IgD-negative memory B cell (primary cell): ENCODE measurements at regions not wholly inside any gene's neighbourhood (a gene's known extent, or its start where the extent isn't known, plus 50 kb on each side); places are given as distances from the start of the nearest gene placed in this dataset.
A peak's percentile ranks its signal among the peaks of the same experiment; 100 is the strongest.
"Not testable (repeated sequence)": the region's sequence is repeated elsewhere in the genome, so short reads cannot be mapped to it uniquely, and the experiment has no call there.

ENCODE experiments used
- H3K27ac Mint-ChIP-seq, 3 donors: one replicate each; pipeline ENCODE4 v1.8.0; 2020 to 2022; ENCODE audit warnings: mild to moderate bottlenecking in 3 of 3, mixed read lengths in 3 of 3, moderate library complexity in 1 of 3
- H3K27me3 Mint-ChIP-seq: one replicate; pipeline ENCODE4 v1.8.0; 2021; ENCODE audit warnings: mixed read lengths
- H3K36me3 Mint-ChIP-seq: one replicate; pipeline ENCODE4 v1.8.0; 2020; ENCODE audit warnings: mild to moderate bottlenecking, mixed read lengths
- H3K4me1 Mint-ChIP-seq, 3 donors: one replicate each; pipeline ENCODE4 v1.8.0; 2020 to 2022; ENCODE audit warnings: mixed read lengths in 3 of 3, mild to moderate bottlenecking in 1 of 3
- H3K4me3 Mint-ChIP-seq, 4 donors: one replicate each; pipeline ENCODE4 v1.8.0; 2020 to 2022; ENCODE audit warnings: mild to moderate bottlenecking in 4 of 4, mixed read lengths in 4 of 4, moderate library complexity in 3 of 4
- H3K9me3 Mint-ChIP-seq, 3 donors: one replicate each; pipeline ENCODE4 v1.8.0; 2020 to 2021; ENCODE audit warnings: mixed read lengths in 3 of 3, mild to moderate bottlenecking in 1 of 3

DNA sequence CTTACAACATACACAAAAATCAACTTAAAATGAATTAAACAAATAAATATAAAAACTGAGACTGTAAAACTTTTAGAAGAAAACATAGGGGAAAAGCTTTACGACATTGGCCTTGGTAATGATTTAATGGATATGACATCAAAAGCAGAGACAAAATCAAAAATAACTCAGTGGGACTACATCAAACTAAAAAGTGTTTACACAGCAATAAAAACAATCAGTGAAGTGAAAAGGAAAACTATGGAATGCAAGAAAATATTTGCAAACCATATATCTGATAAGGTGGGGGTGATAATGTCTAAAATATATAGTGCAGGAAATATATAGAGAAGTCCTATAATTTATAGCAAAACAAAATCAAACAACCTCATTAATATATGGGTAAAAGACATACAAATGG lies 364.4 kb upstream of the INTU start:
- Mint-ChIP-seq H3K4me1 (no peaks in the 10 kb centered on the region), H3K27ac (no peak overlapping the region), H3K36me3 (no peaks in the 10 kb centered on the region), H3K27me3 (no peaks in the 10 kb centered on the region), H3K9me3 (peaks cover 0 to 6% (median 0%) of the 10 kb centered on the region in 3 donors), H3K4me3 (no peak overlapping the region)

GRCh38 chr4:127277023-127277422 lies 355.7 kb upstream of the INTU start:
- H3K36me3 Mint-ChIP-seq, H3K27ac Mint-ChIP-seq, H3K4me3 Mint-ChIP-seq, H3K4me1 Mint-ChIP-seq, H3K27me3 Mint-ChIP-seq: not testable (repeated sequence)
- H3K9me3 Mint-ChIP-seq, result peaks cover 5 to 11% (median 7%) of the 10 kb centered on the region in 3 donors

DNA sequence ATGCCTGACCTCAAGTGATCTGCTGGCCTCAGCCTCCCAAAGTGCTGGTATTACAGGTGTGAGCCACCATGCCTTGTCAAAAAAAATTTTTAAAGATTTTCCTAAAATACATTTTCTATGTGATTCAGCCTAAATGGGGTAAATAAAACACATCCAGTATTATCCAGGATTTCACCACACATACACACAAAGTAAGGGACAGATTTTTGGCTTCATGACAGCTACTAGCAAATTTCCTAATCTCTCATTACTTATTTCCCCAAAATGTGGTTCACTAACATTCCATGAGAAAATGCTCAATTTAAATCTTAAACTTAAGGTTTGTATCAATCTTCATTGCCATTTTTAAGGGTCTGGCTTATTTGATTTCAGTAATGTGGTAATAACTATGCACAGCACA lies 348.5 kb upstream of the INTU start:
- Mint-ChIP-seq H3K4me3 (no peak overlapping the region), H3K36me3 (no peaks in the 10 kb centered on the region), H3K27me3 (no peaks in the 10 kb centered on the region), H3K9me3 (peaks cover under 1 to 7% (median 2%) of the 10 kb centered on the region in 3 donors), H3K4me1 (no peaks in the 10 kb centered on the region), H3K27ac (no peak overlapping the region)

- Mint-ChIP-seq H3K9me3 (peaks cover 6 to 19% (median 12%) of the 10 kb centered on the region in 3 donors), H3K4me1 (no peaks in the 10 kb centered on the region), H3K27ac (no peak overlapping the region), H3K4me3 (no peak overlapping the region), H3K27me3 (no peaks in the 10 kb centered on the region), H3K36me3 (no peaks in the 10 kb centered on the region)
These were observed 341.4 kb upstream of the INTU start for GRCh38 chr4:127291316-127291715.

DNA sequence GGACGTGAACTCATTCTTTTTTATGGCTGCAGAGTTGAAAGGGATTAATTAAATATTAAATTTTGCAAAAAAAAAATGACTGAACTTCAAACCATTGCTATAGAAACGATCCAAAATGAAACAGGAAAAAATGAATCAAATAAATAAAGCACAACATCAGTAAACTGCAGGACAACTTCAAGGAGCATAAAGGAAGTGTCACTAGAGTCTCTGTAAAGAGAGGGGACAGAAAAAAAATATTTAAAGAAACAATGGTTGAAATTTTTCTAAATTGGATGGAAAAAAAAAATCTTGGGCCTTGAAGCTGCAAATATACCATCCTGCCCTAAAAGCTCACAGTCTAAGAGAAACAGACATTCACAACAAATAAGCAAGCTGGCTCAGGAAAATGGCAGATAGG lies 339.3 kb upstream of the INTU start:
- no peak overlapping the region for H3K4me3 Mint-ChIP-seq
- no peaks in the 10 kb centered on the region for H3K4me1 Mint-ChIP-seq
- H3K36me3 Mint-ChIP-seq, result no peaks in the 10 kb centered on the region
- no peaks in the 10 kb centered on the region for H3K27me3 Mint-ChIP-seq
- peak overlapping the region in 1 of 3 donors; percentile 71 for H3K27ac Mint-ChIP-seq
- peaks cover 1 to 25% (median 19%) of the 10 kb centered on the region in 3 donors for H3K9me3 Mint-ChIP-seq

DNA sequence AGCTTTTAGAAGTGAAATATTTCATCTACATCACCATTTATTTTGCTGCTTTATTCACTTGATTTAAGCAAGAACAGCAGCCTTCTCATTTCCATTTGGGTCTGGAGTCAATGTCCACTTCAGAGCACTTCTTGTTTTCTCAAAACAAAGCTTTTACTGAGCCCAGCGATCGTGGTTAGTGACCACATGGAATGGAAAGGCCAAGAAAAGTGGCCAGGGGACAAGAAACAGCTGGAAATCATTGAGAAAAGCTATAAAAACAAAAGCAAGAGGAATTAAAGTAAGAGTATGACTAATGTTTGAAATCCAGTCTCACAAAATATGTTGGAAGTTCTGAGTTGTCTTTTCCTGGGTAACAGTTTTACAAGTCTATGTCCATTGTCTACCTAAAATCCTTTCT lies 328.4 kb upstream of the INTU start:
- H3K27me3 Mint-ChIP-seq, result no peaks in the 10 kb centered on the region
- no peaks in the 10 kb centered on the region for H3K36me3 Mint-ChIP-seq
- H3K27ac Mint-ChIP-seq, result no peak overlapping the region
- H3K4me1 Mint-ChIP-seq, result no peaks in the 10 kb centered on the region
- H3K9me3 Mint-ChIP-seq, result peaks cover 0 to 17% (median 8%) of the 10 kb centered on the region in 3 donors
- H3K4me3 Mint-ChIP-seq, result no peak overlapping the region

GRCh38 chr4:127307996-127308395 lies 324.8 kb upstream of the INTU start:
- no peaks in the 10 kb centered on the region for H3K36me3 Mint-ChIP-seq

DNA sequence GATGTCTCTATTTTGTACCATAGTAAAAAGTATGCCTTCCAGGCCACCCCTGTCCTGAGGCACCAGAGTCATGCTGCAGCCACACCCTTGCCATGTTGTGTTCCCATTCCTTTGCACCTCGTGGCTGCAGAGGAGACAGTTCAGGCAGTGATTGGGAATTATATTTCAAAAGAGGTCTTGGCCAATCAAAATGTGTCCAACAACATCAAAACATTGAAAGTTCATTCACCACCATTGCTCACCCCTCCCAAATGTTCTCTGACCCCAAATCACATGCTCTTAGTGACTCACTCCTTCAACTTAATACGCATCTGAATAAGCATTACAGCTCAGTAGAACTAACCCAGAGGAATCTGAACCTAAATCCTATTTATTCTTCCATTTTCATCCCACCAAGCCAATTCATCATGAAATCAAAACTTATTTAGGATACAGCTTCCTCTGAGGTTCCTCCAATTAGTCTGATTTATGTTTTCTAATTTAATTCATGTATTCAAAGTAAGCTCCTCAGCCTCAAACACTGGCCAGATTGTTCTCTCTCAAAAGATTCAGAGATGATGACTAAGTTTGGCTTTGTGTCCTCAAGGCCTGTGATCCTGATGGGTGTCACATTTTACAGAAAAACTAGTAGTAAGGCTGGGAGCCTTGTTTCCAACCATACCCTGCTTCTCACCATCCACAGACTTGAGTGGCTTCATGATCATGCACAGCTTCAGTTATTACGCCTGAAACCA lies 323.2 kb upstream of the INTU start:
- H3K4me3 Mint-ChIP-seq, result no peak overlapping the region
- no peaks in the 10 kb centered on the region for H3K4me1 Mint-ChIP-seq
- no peak overlapping the region for H3K27ac Mint-ChIP-seq
- peaks cover 10 to 25% (median 16%) of the 10 kb centered on the region in 3 donors for H3K9me3 Mint-ChIP-seq
- H3K36me3 Mint-ChIP-seq, result no peaks in the 10 kb centered on the region
- H3K27me3 Mint-ChIP-seq, result no peaks in the 10 kb centered on the region

More at GRCh38 chr4:127307996-127308395, 324.8 kb upstream of the INTU start:
- Mint-ChIP-seq H3K4me1 (no peaks in the 10 kb centered on the region), H3K4me3 (no peak overlapping the region), H3K27ac (no peak overlapping the region), H3K9me3 (peaks cover 3 to 16% (median 11%) of the 10 kb centered on the region in 3 donors), H3K27me3 (no peaks in the 10 kb centered on the region)

GRCh38 chr4:127311371-127311770 lies 321.4 kb upstream of the INTU start:
- peaks cover 12 to 33% (median 16%) of the 10 kb centered on the region in 3 donors for H3K9me3 Mint-ChIP-seq
- no peaks in the 10 kb centered on the region for H3K36me3 Mint-ChIP-seq
- H3K27ac Mint-ChIP-seq, result no peak overlapping the region
- no peaks in the 10 kb centered on the region for H3K27me3 Mint-ChIP-seq
- H3K4me1 Mint-ChIP-seq, result no peaks in the 10 kb centered on the region
- H3K4me3 Mint-ChIP-seq, result no peak overlapping the region

- Mint-ChIP-seq H3K27ac (no peak overlapping the region), H3K4me3 (no peak overlapping the region), H3K4me1 (no peaks in the 10 kb centered on the region), H3K9me3 (peaks cover 10 to 35% (median 16%) of the 10 kb centered on the region in 3 donors), H3K36me3 (no peaks in the 10 kb centered on the region), H3K27me3 (no peaks in the 10 kb centered on the region)
These were observed 320.8 kb upstream of the INTU start for GRCh38 chr4:127311924-127312323.

GRCh38 chr4:127313767-127314166 lies 319.0 kb upstream of the INTU start:
- no peaks in the 10 kb centered on the region for H3K36me3 Mint-ChIP-seq
- H3K27ac Mint-ChIP-seq, result no peak overlapping the region
- no peaks in the 10 kb centered on the region for H3K27me3 Mint-ChIP-seq
- H3K4me3 Mint-ChIP-seq, result no peak overlapping the region
- peaks cover 10 to 37% (median 16%) of the 10 kb centered on the region in 3 donors for H3K9me3 Mint-ChIP-seq
- H3K4me1 Mint-ChIP-seq, result no peaks in the 10 kb centered on the region

DNA sequence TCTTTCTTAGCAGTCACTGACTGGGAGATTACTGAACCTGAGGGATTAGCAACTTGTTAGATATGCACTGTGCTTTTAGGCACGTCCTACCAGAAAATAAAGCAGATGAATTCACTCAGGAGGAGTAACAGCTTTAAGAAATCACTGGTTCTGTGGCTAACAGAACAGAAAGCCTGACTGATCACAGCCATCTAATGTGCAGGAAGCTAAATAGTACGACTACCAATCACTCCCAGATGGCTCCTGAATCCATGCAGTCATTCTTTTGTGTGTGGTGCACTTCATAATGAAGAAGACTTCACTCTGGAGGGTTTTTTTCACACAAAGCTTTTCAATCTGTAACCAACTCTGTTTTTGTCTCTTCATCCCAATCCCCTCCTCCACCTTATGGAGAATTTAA lies 305.3 kb upstream of the INTU start:
- Mint-ChIP-seq H3K27ac (no peak overlapping the region), H3K36me3 (no peaks in the 10 kb centered on the region), H3K27me3 (no peaks in the 10 kb centered on the region), H3K4me1 (no peaks in the 10 kb centered on the region), H3K9me3 (peaks cover 4 to 7% (median 6%) of the 10 kb centered on the region in 3 donors), H3K4me3 (no peak overlapping the region)

- H3K27ac Mint-ChIP-seq, result no peak overlapping the region
These were observed 297.6 kb upstream of the INTU start for GRCh38 chr4:127335073-127335620.

GRCh38 chr4:127335732-127336131 lies 297.0 kb upstream of the INTU start:
- Mint-ChIP-seq H3K27ac (no peak overlapping the region), H3K36me3 (no peaks in the 10 kb centered on the region), H3K4me1 (no peaks in the 10 kb centered on the region), H3K27me3 (no peaks in the 10 kb centered on the region), H3K4me3 (no peak overlapping the region), H3K9me3 (peaks cover 3 to 6% (median 6%) of the 10 kb centered on the region in 3 donors)

More at GRCh38 chr4:127335073-127335620, 297.6 kb upstream of the INTU start:
- no peaks in the 10 kb centered on the region for H3K4me1 Mint-ChIP-seq
- no peaks in the 10 kb centered on the region for H3K36me3 Mint-ChIP-seq
- H3K9me3 Mint-ChIP-seq, result peaks cover 3 to 6% (median 6%) of the 10 kb centered on the region in 3 donors
- H3K27me3 Mint-ChIP-seq, result no peaks in the 10 kb centered on the region
- H3K4me3 Mint-ChIP-seq, result no peak overlapping the region

GRCh38 chr4:127343123-127343522 lies 289.6 kb upstream of the INTU start:
- H3K27me3 Mint-ChIP-seq, H3K4me3 Mint-ChIP-seq, H3K36me3 Mint-ChIP-seq, H3K27ac Mint-ChIP-seq, H3K4me1 Mint-ChIP-seq: not testable (repeated sequence)
- peaks cover 0 to 13% (median 3%) of the 10 kb centered on the region in 3 donors for H3K9me3 Mint-ChIP-seq

- Mint-ChIP-seq H3K4me1 (no peaks in the 10 kb centered on the region), H3K9me3 (peaks cover 0 to 8% (median 3%) of the 10 kb centered on the region in 3 donors), H3K27ac (no peak overlapping the region), H3K4me3 (no peak overlapping the region), H3K27me3 (no peaks in the 10 kb centered on the region), H3K36me3 (no peaks in the 10 kb centered on the region)
These were observed 288.7 kb upstream of the INTU start for GRCh38 chr4:127344071-127344470.
